ENCODE measurements at regions not wholly inside any gene's neighbourhood (a gene's known extent, or its start where the extent isn't known, plus 50 kb on each side); places are given as distances from the start of the nearest gene placed in this dataset.
A peak's percentile ranks its signal among the peaks of the same experiment; 100 is the strongest.

DNA sequence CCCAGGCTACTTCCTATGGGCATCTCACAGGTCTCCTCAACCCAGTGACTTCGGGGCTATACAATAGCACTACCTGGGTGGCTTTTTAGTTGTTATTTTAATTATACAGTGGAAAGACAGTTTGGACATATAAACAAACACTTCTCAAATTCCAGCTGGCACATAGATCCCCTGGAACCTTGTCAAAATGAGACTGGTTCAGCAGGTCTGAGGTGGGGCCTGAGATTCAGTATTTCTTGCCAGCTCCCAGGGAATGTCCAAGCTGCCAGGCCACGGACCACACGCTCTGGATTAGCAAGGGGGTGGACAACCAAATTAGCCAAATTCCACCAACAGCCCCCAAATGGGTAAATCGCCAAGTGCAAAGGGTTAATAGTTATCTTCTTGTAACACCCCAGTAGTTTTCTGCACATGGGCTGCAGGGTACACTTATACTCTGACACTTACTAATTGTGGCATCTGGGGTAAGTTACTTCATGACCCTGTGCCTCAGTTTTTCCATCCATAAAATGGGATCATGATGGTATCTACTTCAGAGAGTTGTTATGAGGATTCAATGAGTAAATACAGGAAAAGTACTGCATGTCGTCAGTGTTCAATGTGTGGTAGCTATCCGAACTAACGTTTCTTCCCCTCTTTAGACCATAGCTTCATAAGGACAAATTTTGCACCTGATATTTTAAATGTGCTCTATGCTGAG, 789.4 kb upstream of the TBX3 start:
- no TSS peak for BruUV-seq (replicated peaks)
- CTCF ChIA-PET: no interaction called here
- no peaks in the 10 kb centered on the region for H3K9me2 ChIP-seq (ENCODE audit: insufficient read depth)
- intact Hi-C loops (cut with micrococcal nuclease): loop anchor here (5.0 kb wide), 3 partner anchors 159 to 791 kb away; partner anchors contain the start of gene TBX3
- DNase-seq (ENCODE audit: low read depth, low spot score) (no peak), ATAC-seq (no peak)
- no peaks in the 10 kb centered on the region for H3K9me3 ChIP-seq (ENCODE audit: control insufficient read depth in 1 of 2, insufficient read depth in 1 of 2, low read depth in 1 of 2, low read length in 2 of 2)
- H3K9ac ChIP-seq (ENCODE audit: low read length): no peak overlapping the region
- RAD21 ChIA-PET (ENCODE audit: low non-redundant PET in 1 of 2, low total read pairs in 2 of 2, uncharacterized antibody in 2 of 2, unreplicated experiment in 2 of 2): no interaction called here
- POLR2A ChIA-PET: no interaction called here
- H3K4me2 ChIP-seq (ENCODE audit: low read length): 0 out of 2 replicates have a peak overlapping the region, but pooled peaks have one; percentile 9
- no peaks in the 10 kb centered on the region for H3K36me3 ChIP-seq (ENCODE audit: control insufficient read depth in 1 of 2, insufficient read depth in 2 of 2, low read length in 2 of 2)
- no peaks in the 10 kb centered on the region for H4K20me1 ChIP-seq (ENCODE audit: insufficient read depth)
- no peak overlapping the region for H3K4me3 ChIP-seq (replicated peaks in 1 of 2; ENCODE audit: low read depth in 1 of 2, low read length in 2 of 2)
- no peaks in the 10 kb centered on the region for H3K79me2 ChIP-seq (ENCODE audit: insufficient read depth, low read length)
- TF ChIP-seq EZH2 (IDR thresholded peaks at IDR 0.05) (no peak), ZNF274 (IDR thresholded peaks at IDR 0.05; ENCODE audit: low read depth, low read length) (no peak), ZFX (IDR thresholded peaks at IDR 0.05) (no peak), CEBPB (IDR thresholded peaks at IDR 0.05; ENCODE audit: low read depth) (no peak), CBX3 (IDR thresholded peaks at IDR 0.05; ENCODE audit: low read depth) (no peak), SRF (IDR thresholded peaks at IDR 0.05; ENCODE audit: low read depth) (no peak), ELF1 (IDR thresholded peaks at IDR 0.05; ENCODE audit: borderline replicate concordance, low read depth) (no peak)
- TF ChIP-seq, protein P1, sequence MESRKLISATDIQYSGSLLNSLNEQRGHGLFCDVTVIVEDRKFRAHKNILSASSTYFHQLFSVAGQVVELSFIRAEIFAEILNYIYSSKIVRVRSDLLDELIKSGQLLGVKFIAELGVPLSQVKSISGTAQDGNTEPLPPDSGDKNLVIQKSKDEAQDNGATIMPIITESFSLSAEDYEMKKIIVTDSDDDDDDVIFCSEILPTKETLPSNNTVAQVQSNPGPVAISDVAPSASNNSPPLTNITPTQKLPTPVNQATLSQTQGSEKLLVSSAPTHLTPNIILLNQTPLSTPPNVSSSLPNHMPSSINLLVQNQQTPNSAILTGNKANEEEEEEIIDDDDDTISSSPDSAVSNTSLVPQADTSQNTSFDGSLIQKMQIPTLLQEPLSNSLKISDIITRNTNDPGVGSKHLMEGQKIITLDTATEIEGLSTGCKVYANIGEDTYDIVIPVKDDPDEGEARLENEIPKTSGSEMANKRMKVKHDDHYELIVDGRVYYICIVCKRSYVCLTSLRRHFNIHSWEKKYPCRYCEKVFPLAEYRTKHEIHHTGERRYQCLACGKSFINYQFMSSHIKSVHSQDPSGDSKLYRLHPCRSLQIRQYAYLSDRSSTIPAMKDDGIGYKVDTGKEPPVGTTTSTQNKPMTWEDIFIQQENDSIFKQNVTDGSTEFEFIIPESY (IDR thresholded peaks at IDR 0.05; ENCODE audit: extremely low read depth, insufficient replicate concordance, low read length): no peak
- TF ChIP-seq, protein P2, sequence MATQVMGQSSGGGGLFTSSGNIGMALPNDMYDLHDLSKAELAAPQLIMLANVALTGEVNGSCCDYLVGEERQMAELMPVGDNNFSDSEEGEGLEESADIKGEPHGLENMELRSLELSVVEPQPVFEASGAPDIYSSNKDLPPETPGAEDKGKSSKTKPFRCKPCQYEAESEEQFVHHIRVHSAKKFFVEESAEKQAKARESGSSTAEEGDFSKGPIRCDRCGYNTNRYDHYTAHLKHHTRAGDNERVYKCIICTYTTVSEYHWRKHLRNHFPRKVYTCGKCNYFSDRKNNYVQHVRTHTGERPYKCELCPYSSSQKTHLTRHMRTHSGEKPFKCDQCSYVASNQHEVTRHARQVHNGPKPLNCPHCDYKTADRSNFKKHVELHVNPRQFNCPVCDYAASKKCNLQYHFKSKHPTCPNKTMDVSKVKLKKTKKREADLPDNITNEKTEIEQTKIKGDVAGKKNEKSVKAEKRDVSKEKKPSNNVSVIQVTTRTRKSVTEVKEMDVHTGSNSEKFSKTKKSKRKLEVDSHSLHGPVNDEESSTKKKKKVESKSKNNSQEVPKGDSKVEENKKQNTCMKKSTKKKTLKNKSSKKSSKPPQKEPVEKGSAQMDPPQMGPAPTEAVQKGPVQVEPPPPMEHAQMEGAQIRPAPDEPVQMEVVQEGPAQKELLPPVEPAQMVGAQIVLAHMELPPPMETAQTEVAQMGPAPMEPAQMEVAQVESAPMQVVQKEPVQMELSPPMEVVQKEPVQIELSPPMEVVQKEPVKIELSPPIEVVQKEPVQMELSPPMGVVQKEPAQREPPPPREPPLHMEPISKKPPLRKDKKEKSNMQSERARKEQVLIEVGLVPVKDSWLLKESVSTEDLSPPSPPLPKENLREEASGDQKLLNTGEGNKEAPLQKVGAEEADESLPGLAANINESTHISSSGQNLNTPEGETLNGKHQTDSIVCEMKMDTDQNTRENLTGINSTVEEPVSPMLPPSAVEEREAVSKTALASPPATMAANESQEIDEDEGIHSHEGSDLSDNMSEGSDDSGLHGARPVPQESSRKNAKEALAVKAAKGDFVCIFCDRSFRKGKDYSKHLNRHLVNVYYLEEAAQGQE (IDR thresholded peaks at IDR 0.05; ENCODE audit: low read depth): no peak
- TF ChIP-seq, protein P3, sequence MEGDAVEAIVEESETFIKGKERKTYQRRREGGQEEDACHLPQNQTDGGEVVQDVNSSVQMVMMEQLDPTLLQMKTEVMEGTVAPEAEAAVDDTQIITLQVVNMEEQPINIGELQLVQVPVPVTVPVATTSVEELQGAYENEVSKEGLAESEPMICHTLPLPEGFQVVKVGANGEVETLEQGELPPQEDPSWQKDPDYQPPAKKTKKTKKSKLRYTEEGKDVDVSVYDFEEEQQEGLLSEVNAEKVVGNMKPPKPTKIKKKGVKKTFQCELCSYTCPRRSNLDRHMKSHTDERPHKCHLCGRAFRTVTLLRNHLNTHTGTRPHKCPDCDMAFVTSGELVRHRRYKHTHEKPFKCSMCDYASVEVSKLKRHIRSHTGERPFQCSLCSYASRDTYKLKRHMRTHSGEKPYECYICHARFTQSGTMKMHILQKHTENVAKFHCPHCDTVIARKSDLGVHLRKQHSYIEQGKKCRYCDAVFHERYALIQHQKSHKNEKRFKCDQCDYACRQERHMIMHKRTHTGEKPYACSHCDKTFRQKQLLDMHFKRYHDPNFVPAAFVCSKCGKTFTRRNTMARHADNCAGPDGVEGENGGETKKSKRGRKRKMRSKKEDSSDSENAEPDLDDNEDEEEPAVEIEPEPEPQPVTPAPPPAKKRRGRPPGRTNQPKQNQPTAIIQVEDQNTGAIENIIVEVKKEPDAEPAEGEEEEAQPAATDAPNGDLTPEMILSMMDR (IDR thresholded peaks at IDR 0.05 in 2 of 3, conservative IDR thresholded peaks at IDR 0.05 in 1 of 3; ENCODE audit: borderline replicate concordance in 1 of 3, insufficient read depth in 1 of 3, low read depth in 2 of 3, low read length in 2 of 3): no peak
- H3K27me3 ChIP-seq (ENCODE audit: insufficient read depth, low read length): no peaks in the 10 kb centered on the region
- H3K27ac ChIP-seq (ENCODE audit: low read depth, low read length): peak overlapping the region; percentile 45
- peaks cover 18 to 34% of the 10 kb centered on the region in 2 experiments; a peak in 3 of 4 replicates for H3K4me1 ChIP-seq (ENCODE audit: control insufficient read depth in 1 of 2, insufficient read depth in 2 of 2, low read length in 2 of 2)
- H2AFZ ChIP-seq (ENCODE audit: low read depth, low read length, poor library complexity, severe bottlenecking): no peak overlapping the region

All from HCT116 (cell line).